ENCODE measurements at regions not wholly inside any gene's neighbourhood (a gene's known extent, or its start where the extent isn't known, plus 50 kb on each side); places are given as distances from the start of the nearest gene placed in this dataset.
"Not testable (repeated sequence)": the region's sequence is repeated elsewhere in the genome, so short reads cannot be mapped to it uniquely, and the experiment has no call there.

DNA sequence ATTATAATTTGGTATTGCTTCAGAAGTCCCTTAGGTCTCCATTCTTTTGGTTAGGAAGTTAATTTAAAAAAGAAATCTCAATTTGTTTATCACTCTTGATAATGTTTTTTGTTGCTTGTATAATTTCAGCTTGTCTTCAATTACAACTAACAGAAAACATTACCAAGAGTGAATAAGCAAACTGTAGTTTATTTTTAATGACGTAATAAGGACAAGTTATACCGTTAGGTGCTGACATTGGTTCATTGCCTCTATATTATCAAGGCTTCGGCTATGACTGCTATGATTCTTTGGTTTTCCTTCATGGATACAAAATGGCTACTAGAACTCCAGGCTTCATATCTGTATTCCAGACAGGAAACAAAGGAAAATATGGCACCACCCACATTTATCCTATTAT, 220.6 kb downstream of the PTGER3 start:
- DNase-seq = no peak

DNA sequence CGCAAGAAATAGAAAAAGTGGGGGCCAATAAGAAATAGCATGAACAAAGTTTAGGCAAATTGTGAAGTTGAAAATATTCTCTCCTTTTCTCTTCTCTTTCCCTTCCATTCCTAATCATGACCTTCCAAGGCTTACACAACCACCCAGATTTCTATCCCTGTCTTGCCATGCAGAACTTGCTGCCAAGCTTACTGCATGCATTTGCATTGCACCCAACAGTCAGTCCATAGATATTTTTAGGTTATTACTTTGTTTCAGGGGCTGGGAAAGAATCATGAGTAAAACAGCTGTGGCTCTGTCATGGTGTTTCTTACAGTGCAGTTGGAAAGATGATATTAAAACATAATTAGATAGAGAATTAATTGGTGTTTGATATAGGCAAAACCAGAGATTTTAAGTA, 219.4 kb downstream of the PTGER3 start:
- DNase-seq = no peak

DNA sequence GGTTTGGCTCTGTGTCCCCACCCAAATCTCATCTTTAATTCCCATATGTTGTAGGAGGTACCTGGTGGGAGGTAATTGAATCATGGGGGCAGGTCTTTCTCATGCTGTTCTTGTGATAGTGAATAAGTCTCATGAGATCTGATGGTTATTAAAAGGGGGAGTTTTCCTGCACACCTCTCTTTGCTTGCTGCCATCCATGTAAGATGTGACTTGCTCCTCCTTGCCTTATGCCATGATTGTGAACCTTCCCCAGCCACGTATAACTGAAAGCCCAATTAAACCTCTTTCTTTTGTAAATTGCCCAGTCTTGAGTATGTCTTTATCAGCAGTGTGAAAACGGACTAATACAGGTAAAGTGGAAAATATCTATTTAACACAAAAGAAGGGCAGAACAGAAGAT, 213.3 kb downstream of the PTGER3 start:
- DNase-seq = not testable (repeated sequence)

DNA sequence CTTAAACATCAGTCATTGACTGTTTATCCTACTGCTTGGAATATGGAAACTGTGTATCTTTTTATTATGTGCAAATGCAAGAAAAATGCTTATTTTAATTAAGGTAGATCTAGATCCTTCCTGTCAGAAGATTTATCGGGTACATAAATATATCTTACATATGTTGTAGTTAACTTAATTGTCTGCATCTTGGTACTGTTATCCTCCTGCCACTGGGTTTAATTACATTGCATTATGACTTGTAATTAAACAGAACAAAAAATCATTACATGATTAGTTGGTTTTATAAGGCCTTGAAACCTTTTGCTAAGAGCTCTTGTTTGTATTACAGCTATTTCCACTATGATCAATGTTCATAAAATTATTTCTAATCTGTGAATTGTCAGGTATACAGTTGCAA, 211.2 kb downstream of the PTGER3 start:
- DNase-seq = peak in 1 of 3 experiments; percentile 8

DNA sequence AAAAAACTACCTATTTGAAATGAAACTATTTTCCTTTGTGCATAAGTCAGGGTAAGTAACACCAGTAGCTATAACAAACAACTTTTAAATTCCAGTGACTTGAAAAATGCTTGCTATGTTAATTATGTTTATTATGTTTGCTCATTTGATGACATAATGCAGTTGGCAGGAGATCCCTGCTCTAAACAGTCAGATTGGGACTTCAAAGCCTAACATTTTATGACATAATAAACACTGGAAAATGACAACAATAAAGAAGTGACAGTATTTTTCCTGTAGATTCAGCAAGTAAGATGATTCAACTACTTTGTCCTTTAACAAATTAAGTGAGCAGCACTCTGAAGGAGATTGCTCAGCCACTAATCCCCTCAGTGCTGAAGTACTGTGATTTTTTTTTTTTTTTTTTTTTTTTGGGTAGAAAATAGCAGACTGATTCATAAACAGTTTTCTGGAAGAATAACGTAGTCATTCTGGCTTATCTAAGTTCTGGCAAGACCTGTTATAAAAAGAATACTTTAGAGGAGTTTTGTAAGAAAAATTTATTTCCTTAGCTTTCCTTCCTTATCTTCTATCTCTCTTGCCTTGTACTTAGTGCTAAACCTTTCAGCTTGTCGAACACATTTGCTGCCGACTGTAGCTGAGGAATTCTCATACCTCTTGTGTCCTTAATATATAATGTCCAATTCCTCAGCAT, 207.2 kb downstream of the PTGER3 start:
- DNase-seq = no peak

DNA sequence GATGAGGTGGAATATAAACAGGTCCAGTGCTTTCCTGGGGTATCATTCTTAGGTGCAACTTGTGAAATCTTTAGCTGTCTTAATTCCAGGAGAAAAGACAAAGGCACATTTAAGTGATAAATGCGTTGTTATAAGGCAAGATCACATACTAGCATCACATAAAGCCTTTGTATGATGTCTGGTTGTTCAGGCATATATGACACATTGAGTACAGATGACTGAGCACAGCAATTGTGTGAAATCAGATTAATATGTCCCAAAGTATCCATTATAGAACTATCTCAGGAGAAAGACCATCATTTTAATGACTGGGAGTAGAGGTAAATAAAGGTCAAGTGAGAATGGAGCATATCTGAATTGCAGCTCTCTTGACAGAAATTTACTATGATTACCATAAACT, 205.1 kb downstream of the PTGER3 start:
- no peak for DNase-seq

DNA sequence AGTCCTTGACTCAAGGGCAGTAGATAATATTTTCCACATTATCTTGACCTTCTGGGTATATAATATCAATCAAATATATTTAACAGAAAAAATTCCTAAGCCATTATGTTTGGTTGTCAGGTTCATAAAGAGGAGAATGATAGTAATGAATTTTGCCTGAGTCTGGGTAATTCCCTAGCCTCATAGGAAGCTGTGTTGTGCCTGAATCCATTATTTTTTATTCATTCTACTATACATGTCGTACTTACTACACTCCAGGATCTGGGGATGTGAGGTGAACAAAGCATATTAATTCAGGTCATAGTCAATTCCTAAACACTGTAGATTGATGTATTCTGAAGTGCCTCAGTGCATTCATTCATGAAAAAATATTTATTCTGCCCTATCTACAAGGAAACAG, 204.2 kb downstream of the PTGER3 start:
- DNase-seq = no peak

DNA sequence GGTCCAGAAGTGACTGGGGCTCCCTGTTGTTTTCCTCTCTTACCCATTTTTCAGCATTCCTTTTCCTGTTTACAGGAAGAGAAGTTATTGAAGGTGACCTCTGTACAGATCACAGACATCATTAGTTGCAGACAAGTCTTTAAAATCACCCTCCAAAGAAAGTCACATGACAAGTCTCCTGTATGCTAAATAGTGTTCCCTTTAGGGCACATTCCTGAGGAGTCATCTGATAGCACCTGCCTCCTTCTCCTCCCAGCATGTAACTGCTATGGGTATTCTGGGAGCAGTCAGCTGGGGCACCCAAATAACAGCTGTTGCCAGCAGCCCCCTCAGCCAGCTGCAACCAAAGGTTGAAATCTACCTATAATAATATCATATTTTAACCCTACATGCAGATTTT, 200.6 kb downstream of the PTGER3 start:
- DNase-seq = no peak

DNA sequence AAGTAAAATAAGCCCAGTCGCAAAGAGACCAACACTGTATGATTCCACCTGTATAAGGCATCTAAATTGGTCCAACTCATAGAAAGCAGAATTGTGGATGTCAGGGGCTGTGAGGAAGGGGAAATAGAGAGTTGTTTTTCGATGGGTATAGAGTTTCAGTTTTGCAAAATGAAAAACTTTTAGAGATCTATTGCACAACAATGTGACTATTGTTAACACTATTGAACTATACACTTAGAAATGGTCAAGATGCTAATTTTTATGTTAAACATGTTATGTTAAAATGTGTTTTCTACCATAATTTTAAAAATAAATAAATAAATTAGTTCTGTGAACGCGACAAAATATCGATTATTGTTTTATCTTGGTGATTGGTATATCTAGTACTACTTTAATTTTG, 192.4 kb downstream of the PTGER3 start:
- no peak for DNase-seq

DNA sequence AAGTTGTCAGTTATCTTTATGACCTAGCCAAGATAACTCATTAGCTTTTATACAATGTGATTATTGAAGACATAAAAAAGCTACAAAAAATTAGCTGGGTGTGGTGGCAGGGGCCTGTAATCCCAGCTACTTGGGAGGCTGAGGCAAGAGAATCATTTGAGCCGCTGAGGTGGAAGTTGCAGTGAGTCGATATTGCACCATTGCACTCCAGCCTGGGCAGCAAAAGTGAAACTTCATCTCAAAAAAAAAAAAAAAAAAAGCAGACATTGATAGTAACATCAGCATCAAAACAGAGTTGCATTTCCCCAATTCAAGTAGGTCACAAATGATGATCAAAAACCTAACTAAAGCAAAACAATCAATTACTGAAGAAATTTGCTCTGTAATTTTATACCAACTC, 191.4 kb downstream of the PTGER3 start:
- DNase-seq = no peak

DNA sequence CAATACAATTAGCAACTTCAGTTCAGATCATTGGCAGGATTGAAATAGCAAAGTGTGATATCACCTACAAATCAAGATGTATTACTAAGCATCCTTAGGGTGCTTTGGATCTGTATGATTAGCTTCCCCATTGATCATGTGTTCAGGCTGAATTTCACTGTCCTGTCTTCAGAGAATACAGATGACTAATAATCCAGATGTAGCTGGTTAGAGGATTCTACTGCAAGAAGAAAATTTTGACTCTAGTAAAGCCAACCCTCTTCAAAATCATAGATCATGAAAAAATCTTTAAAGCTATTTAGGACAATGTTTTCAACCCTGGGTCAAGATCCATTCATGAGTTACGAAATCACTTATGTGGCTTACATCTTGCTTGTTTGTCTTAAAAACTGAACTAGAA, 184.4 kb downstream of the PTGER3 start:
- DNase-seq = no peak

DNA sequence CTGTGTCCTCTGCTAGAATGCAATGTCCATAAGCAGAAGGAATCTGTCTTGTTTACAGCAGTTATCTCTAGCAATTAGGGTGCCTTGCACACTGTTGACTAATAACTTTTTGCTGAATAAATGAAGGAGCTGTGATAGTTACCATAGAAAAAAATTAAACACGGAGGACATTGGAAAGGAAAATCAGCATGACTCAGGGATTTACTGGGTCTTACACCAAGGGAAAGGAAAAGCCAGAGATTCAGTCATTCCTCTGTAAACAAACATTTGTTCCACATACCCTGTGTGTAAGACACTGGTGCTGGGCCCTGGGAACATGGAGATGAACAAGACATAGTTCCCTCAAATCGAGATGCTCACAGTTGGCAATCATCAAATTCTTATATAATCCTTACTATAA, 183.3 kb downstream of the PTGER3 start:
- no peak for DNase-seq

DNA sequence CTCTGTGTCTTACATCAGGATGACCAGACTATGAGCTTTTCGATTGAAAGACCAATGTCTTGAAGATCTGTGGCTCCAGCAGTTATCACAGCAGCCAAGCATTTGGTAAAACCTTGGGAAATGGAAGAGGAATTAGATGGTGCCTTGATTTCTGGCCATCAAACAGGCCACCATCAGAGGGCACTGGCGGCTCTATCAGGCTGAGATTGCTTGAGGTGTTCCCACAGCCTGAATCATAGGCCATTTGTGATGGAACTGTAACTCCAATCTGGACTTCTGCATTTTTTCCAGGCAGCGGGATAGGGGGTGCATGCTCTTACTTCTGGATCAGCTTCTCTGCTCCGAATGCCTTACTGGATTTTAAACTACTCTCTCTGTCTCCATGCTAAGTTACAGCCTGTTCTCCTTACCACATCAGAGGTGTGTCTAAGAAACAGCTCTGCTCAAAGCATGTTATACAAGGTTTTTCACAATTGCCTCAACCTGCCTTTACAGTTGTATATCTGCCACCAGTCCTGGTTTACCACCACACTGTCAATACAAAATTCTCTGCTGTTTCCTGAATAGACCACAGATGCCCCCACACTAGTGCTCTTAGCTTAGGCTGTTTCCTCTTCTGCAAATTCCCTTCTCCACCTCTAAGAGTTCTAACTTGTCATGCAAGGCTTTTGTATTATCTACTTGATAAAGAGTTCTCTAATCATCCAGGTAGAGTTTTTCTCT, 180.9 kb downstream of the PTGER3 start:
- DNase-seq = no peak

DNA sequence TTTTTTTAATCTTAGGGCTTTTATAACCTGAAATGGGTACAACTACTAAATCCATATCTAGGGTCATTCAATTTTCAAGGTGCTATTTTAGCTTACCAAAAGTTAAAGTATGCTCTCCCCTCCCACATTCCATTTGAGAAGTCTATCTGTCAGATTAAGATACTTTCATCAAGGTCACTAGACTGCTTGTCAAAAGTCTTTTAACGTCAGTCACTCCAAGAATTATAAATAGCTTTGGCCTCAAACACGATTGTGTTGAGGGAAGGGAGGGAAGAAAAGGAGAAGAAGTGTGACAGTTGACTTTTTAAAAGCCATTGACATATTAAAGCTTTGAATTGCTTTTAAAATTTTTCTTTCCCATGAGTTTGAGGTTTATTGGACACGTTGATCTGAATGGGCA, 175.8 kb downstream of the PTGER3 start:
- no peak for DNase-seq

DNA sequence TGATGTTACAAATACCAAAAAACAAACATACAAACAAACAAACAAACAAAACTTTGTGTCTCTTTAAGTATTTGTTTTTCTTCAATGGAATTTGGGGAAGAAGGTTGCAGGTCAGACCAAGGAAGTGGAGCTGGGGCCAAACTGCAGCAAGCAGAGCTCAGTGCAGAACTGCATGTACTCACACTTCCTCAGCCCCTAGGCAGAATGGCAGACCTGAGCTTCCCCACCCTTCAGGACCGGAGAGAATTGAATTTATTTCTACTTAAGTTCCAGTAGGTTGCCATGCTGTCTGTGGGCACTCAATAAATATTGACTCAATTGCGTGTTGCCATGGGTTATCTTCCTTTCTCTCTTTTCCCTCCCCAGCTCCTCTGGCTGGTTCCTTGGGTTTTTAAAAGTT, 173.6 kb downstream of the PTGER3 start:
- peak in 1 of 3 experiments; percentile 5 for DNase-seq

DNA sequence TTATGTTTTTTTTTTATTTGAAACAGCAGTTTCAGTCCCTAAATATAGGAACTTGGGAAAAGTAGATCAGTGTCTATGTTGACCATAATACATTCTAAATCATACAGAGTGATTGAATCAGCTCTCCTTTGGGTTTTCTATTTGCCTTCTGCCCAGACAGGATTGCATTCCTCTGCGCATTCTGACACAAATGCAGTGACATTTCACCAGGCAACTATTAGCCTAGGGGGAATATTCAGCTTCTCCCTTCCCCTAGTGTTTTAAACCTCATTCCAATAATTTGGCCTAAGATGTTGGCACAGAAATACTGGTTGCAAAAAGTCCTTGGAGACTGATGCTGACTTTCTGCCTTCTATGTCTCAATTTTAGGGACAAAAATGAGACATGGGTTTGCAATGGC, 172.8 kb downstream of the PTGER3 start:
- DNase-seq = no peak

DNA sequence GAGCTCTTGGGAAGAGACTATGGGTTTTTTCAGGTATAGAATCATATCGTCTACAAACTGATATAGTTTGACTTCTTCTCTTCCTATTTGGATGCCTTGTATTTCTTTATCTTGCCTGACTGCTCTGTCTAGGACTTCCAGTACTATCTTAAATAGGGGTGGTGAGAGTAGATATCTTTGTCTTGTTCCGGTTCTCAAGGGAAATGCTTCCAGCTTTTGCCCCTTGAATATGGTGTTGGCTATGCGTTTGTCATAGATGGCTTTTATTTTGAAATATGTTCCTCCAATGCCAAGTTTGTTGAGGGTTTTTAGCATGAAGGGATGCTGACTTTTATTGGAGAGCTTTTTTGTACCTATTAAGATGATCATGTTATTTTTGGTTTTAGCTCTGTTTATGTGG, 170.3 kb downstream of the PTGER3 start:
- no peak for DNase-seq

DNA sequence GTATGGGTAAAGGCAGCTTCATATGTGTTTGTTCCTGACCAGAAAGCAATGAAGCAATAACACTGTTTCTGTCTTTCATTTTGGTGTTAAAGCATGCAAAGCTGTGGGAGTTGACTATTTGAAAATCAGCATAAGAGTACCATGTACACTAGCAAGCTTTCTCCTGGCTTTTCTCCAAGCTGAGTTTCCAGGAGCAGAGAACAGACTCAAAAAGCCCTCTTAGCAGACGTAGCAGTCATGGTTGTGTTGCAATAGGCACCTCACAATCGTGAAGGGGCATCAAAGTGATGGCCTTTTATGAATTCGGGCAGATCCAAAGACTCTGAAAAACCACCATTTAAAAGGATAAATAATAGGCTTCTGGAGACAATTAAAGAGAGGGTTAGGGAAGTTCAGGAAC, 159.7 kb downstream of the PTGER3 start:
- peak in 1 of 3 experiments; percentile 4 for DNase-seq

DNA sequence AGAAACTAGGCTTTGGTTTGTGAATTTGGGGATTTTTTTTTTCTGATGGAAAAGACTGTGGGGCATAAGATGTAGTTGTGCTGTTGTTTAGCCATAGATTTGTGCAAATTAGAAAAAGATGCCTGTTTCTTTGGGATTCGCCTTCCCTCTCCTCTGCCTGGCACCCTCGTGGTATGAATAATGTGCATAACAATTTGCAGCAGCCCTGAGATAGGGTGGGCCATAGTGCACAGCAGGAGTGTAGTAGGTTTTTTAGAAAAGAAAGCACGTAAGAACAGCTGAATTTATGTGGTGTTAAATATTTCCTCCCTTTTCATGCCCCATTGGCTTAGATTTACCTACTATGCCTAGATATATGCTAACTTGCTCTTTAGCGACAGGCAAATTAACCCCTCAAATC, 158.9 kb downstream of the PTGER3 start:
- DNase-seq = no peak

DNA sequence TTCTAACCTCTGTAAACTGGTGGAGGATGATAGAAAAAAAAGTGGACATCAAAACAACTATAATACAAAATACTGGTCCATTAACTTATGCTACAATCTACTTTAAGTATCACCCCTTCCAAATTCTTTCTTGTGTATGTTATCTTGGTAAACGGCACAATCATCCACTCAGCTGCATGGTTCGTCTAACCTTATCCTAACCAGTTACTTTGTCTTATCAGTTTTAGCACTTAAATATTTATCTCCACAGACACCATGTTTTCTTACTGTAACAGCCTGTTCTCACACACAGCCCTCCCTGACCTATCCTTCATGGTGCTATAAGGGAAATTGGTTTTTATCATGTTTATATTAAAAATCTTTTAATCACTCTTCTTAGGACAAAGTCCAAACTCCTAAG, 157.2 kb downstream of the PTGER3 start:
- DNase-seq = no peak

DNA sequence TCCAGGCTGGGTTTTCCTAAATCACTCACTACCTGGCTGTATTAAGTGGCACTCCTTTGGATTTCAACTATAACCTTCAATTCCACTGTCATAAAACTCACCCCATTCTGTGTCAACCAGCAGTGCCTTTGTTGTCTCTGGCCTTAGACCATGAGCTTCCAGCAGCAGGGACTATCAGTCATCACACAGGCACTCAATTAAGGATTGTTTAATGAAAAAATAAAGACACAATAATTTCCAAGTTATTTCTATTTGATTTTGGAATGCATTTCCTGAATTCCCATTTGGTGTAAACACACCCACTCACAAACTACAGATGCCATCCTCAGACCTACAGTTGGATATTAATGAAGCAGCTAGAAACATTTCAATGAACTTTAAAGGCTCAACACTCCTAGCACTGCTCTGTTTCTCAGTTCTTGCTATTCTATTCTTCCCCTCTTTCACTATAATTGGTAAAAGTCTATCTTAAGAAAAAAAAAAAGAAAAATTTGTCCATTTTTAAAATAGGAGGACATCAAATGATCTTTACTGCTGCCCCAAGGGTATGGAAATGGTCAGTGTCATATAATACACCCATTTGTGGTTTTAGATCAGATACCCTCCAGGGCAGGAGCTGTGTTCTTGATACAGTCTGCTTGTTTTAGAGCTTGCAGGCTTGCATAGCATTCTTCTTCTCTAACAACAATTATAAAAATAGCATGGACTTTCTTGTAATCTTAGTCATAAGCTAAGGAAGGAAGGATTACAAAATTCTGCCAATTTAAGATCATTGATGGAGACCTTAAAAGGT, 156.4 kb downstream of the PTGER3 start:
- no peak for DNase-seq

DNA sequence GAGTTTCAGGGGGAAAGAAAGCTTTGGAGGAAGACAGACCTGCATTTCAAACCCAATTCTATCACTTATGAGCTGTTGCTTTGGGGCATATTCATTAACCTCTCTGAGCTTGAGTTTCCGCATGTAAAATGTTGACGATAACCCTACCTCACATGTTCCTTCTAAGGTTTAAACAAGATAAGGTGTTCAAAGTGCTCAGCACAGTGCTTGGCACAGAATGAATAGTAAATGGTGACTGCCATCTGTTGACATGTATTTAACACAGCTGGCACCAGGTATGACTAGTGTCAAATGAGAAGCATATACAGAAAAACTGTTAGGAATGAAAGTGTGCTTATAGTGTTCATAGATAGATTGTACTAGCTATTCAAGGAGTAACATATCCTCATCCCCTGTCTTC, 155.5 kb downstream of the PTGER3 start:
- no peak for DNase-seq

DNA sequence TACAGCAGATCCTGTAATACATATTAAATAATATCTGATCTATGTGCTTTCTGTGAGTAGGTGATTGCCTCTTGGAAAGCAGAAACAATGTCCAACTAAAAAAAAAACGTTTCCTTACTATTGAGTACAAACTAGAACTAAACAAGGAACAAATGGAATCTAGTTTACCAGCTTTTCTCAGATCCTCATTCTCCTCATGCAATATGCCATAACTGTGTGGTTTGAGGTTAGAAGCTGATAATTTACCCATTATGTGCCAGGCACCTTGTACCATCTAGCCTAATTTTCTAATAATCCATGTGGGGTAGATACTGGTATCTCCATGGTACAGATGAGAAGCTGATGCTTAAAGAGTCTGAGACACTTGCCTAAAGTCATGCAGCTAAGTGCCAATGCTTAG, 154.7 kb downstream of the PTGER3 start:
- DNase-seq = no peak

DNA sequence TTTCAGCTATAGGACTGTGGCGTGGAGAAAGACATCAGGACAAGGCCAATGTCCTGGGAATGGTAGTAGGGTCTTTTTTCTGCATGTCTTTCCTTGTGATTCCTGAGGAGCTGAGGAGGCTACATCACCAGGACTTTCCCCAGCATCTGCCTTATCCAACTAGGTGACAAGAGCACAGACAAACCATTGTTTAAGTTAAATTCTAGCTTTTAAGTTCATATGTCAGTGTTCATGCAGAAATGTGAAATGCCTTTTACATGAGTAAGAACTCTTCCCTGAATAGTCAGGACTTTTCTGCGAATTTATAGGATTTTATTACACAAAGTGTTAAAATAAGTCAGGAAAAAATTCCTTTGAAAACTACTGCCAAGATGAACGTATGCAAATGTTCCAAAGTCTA, 154.2 kb downstream of the PTGER3 start:
- DNase-seq = no peak
